Bone marrow (tissue), 2 donors: ENCODE measurements at regions not wholly inside any gene's neighbourhood (a gene's known extent, or its start where the extent isn't known, plus 50 kb on each side); places are given as distances from the start of the nearest gene placed in this dataset.
"Not testable (repeated sequence)": the region's sequence is repeated elsewhere in the genome, so short reads cannot be mapped to it uniquely, and the experiment has no call there.

ENCODE experiments used
- DNase-seq, 2 donors: peaks; one replicate each; lab custom pipeline; 2025; lab: John Stamatoyannopoulos, UW

DNA sequence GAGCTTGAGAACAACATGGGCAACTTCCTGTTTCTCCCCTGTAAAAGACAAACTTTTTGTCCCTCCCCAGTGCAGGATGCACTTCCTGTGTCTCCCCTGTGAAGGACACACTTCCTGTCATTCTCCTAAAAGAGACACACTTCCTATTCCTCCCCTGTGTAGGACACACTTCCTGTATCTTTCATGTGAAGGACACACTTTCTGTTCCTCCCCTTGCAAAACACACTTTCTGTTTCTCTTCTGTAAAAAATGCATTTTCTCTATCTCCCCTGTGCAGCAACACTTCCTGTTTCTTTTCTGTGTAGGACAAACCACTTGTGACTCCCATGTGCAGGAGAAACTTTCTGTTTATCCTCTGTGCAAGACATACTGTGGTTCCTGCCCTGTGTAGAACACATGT is 488.6 kb upstream of the USP9Y start:
- DNase-seq: no peak

DNA sequence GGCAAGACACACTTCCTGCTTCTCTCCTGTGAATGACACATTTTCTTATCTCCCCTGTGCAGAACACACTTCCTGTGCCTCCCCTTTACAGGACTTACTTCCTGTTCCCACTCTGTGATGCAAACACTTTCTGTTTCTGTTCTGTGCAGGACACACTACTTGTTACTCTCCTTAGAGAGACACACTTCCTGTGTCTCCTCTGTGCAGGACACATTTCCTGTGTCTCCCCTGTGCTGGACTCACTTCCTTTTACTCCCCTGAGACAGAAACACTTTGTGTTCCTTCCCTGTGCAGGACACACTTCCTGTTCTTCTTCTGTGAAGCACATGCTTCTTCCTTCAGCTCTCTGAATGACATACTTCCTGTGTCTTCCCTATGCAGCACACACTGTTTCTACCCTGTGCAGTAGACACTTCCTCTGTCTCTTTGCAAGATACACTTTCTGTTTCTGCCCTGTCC is 485.4 kb upstream of the USP9Y start:
- no peak for DNase-seq

DNA sequence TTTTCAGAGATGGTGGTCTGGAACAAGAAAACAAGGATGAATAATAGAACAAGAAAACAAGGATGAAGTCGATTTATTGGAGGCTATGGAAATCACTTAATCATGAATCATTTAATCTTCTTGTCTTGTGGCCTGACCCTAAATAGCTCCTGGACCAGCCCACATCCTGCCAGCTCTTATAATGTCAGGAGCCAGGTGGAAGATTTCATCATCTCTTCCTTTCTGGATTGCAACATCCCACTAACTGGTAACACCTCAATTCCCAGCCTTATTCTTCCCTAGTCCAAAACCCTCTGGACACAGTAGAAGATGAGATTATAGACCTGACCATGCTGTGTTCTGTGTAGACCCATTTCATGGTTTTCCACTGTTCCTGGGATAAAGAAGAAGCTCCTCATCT is 470.1 kb upstream of the USP9Y start:
- DNase-seq: no peak

DNA sequence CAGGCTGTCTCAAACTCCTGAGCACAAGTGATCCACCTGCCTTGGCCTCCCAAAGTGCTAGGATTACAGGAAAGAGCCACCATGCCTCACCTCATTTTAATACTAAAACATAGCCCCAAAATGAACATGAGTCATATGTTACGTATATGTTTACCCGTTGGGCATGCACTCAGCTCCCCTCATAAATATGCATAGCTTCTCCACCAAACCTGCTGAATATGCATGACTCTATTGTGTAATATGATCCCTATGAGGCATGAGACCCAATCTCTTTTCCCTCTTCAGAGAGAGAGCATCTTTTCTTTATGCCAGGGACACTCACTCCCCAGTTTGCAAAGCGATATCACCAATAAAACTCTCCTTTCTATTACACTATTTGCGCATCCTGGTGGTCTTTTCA is 464.6 kb upstream of the USP9Y start:
- DNase-seq: no peak

DNA sequence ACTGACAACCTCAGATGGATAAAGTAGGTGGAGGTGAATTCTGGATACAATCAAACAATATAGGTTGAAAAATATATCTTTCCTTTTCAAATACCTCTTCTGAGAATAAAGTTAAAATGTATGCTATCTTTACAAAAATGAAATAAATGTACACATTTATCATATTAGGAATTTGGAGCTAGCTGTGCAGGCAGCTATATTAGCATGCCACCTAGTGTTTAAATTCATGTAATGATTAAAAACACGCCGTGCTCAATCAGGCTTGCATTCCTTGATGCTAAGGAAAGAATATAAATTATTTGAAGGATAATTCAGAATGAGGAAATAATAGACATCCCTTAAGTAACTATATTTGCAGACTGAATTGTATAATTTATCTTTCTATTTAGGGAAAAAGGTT is 460.7 kb upstream of the USP9Y start:
- DNase-seq: not testable (repeated sequence)

DNA sequence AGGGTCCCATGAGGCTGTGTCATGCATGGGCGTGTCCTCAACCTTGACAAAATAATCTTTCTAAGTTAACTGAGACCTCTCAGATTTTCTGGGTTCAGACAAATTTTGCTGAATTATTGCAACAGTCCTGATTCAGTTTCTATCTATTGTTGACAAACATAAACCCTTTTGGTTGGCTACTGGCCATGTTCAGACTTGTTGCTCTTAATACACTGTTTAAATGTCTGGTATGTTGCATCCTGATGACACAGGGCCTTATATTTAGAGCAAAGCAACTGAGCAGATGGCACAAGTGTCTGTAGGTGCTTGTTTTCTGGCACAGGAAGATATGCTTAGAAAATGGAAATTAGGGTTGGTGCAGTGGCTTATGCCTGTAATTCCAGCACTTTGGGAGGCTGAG is 456.9 kb upstream of the USP9Y start:
- DNase-seq: no peak

DNA sequence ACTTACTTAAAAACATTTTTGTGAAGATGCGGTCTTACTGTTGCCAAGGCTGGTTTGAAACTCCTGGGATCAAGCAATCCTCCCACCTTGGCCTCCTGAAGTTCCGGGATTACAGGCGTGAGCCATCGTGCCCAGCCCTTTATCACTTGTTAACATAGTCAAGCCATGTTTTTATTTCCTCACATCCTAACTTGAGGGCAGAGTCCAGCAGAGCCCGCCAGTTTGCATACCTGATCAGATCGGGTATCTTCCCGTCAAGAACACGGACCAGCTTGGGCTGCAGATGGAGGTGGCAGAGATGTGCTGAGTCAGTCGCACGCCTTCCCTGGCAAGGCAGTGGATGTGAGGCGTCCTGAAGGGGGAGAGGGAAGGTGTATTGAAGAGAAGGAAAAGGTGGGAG is 447.3 kb upstream of the USP9Y start:
- DNase-seq: no peak

DNA sequence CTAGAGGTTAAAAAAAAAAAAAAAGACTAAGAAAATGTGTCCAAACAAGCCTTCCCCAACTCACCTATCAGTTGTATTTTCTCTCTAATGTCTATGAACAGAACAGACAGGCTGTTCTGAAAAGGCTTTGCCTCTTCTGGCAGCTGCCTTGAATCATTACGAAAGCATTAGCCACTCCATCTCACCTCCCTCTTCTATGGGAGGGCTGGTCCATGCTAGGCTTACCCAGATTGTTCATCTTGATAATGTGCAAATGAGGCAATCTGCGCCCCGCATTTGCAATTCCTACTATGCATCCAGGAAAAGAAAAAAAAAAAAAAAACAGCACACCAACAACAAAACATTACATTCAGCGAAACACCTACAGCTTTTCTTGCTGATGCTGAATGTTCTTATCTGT is 429.9 kb upstream of the USP9Y start:
- DNase-seq: no peak

DNA sequence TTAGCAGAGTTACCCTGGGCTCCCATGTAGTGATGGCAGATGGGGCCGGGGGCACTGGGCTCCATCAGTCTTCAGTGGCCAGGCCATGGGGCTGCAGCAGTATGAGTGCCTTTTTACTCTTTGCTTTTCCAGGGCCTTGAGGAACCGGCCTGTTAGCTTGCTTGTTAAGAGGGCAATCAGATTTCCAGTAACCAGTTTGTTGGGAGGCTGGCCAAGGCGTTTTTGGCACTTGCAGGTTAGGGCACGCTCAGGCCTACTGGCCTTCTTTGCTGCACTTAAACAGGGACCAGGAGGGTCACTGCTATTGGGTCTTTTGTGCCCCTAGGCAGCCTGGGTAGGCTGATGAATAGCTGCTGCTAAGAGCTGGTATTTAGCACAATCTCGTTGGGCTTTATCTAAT is 415.4 kb upstream of the USP9Y start:
- no peak for DNase-seq

DNA sequence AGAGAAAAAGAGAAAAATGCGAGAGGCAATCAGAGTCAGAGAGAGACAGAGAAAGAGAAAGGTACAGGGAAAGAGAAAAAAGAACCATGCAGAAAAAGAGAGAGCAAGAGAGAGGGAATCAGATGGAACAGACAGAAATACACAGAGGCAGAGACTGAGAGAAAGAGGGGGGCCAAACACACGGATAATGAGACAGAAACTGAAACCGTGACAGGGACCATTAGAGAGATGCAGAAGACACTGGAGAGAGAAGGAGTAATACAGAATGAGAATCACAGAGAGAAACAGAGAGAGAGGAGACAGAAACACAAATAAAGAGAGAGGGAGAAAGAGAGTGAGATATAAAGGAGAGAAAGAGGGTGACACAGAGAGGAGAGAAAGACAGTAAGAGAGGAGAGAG is 412.1 kb upstream of the USP9Y start:
- no peak for DNase-seq

DNA sequence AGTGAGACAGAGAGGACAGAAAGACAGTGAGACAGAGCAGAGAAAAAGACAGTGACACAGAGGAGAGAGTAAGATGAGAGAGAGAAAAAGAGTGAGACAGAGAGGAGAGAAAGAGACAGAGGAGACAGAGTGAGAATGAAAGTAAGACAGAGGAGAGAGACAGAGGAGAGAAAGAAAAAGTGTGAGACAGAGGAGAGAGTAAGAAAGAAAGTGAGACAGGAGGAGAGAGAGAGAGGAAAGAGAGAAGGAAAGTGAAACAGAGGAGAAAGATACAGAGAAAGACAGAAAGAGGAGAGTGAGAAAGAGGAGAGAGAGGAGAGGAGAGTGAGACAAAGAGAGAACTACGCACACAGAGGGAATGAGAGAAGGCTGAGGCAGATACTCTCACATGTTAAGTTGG is 411.6 kb upstream of the USP9Y start:
- DNase-seq: no peak

DNA sequence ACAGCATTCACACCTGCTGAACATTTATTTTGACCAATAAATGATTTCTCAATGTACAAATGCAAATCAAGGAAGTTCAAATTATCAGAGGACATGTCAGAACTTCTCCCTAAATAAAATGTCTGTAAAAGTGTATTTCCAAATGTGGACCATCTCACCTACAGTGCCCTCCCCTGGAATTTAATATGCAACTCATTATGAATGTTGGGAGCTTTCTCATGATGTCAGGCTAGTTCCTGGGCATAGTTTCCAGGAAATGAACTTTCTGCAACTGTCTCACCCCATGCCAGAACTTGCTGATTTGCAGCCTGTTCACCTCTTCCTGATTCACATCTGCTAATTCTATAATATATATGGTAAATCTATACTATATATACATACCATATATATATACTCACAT is 408.5 kb upstream of the USP9Y start:
- no peak for DNase-seq

DNA sequence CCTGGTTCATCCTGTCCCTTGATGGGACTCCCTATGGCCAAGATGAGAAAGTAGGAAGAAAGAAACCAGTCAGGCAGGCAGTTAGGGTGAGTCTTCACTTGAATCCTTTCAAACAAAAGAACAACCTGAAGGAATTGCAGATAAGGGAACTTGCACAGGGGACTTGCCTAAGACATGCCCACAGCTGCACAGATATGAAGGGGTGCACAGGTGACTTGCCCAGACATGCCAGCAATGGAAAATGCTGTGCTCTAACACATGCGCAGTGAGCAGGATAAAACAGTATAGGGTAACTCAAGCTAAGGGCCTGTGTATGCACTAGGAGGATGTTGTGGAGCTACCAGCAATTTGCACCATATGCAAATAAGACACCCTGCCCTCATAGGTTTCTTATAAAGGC is 404.6 kb upstream of the USP9Y start:
- no peak for DNase-seq

DNA sequence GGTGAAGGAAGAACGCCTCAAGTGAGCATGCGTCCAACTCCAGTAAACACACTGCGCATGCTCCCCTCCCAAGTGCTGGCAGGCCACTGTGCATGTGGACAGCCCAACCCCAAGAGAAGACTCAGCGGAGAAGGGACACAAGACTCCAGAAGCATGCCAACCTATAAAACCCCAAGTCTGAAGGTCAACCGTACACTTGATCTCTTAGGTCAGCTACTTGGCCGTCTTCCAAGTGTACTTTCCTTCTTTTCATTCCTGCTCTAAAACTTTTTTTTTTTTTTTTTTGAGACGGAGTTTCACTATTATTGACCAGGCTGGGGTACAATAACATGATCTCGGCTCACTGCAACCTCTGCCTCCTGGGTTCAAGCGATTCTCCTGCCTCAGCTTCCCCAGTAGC is 401.2 kb upstream of the USP9Y start:
- DNase-seq: not testable (repeated sequence)

DNA sequence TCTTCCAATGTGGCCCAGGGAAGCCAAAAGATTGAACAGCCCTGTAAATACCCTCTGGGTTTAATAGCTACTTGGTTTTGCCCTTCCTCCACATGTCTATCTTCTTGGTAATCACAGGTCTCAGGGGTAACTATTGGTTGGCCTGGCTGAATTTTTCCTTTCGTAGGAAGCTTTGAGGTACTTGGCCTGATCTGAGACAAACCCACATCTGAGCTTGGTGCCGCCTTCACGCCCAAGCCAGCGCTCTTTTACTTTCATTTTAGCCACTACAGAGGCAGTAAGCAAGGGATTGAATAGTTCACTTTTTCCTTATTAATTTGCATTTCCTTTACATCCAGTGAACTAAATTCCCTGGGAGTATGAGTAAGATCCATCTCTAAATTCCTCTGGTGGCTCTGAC is 397.6 kb upstream of the USP9Y start:
- DNase-seq: peak in 1 of 2 donors; percentile 0

DNA sequence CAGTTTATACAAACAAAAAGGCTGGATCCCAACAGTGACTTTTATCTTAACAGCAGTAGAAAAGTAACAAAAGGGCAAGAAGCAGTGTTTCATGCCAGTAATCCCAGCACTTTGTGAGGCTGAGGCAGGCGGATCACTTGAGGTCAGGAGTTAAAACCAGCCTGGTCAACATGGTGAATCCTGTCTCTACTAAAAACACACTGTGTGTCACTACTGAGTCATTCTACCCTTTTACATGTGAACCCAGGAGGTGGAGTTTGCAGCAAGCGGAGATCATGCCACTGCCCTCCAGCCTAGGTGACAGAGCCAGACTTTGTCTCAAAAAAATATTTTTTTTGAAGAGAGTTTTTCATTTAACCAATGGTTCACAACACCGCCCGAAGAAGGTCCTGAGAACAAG is 395.6 kb upstream of the USP9Y start:
- no peak for DNase-seq

DNA sequence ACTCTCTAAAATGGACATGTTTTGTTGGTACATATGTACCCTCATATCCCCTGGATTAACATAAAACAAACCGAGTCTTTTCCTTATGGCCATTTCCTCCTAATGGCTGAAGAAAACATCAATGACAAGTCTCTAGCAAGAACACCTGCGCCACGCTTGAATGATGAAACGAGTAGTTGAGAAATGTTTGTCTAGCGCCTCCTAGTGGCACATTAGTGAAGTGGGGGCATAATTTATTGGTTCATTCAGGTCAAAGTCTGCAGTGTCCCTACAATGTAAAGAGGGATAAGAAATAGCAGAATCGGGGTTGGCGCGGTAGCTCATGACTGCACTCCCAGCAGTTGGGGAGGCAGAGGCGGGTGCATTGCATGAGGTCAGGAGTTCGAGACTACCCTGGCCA is 391.8 kb upstream of the USP9Y start:
- peak in 1 of 2 donors; percentile 0 for DNase-seq

DNA sequence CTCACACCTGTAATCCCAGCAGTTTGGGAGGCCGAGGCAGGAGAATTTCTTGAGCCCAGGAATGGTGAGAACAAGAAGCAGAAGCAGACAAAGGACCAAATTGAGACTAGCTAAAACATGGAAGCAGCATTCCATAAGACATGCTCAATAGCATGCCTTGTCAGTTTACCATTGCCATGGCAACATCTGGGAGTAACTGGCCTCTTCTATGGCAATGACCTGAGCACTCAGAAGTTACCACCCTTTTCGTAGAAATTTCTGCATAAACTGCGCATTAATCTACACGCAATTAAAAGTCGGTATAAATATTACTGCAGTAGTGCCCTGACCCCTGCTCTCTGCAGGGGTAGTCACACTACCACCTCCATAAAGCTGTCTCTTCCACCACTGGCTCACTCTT is 390.2 kb upstream of the USP9Y start:
- DNase-seq: no peak

DNA sequence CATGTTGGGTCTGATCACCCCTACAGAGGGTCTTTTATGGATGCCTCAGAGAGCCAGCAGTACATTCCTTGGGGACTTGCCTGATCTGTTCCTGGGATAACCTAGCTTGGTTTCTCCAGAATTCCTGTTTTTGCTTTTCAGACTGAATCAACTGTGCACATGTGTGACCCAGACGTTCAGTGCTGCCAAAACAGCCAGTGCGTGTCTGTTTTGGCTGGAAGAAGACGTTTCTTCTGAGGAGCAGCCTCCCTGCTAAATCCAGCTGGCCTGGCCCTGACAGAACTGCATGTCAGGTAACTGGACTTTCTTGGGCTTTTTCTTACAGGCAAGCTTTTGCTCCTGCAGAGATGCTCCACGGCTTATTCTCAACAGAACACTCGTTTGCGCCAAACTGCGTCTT is 373.3 kb upstream of the USP9Y start:
- DNase-seq: no peak

DNA sequence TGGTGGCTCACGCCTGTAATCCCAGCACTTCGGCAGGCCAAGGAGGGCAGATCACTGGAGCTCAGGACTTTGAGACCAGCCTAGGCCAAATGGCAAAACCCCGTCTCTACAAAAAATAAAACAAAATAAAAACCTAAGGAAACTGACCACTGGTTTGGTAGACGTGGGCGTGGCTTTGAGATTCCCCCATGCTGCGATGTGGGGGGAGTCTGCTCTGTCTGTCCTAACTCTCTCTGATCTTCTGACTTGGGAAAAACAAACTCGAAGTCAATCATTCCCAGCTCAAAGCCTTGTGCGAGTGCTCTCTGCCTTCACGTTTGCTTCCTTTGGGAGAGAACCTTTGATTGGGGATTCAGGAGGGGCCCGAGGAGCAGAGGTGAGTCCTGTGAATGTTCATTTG is 369.1 kb upstream of the USP9Y start:
- DNase-seq: not testable (repeated sequence)

DNA sequence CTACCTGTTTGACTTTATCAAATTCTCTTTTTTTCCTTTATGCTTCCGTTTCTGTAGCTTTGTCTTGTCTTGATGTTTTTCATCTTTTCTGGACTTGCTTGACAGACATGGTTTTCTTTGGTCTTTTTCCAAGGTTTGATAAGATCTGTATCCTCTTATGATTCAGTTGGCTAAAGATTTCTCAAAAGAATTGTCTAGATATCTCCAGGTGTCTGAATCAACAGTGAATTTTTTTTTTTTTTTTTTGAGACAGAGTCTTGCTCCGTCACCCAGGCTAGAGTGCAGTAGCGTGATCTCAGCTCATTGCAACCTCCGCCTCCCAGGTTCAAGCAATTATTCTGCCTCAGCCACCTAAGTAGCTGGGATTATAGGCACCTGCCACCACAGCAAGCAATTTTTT is 357.8 kb upstream of the USP9Y start:
- no peak for DNase-seq

DNA sequence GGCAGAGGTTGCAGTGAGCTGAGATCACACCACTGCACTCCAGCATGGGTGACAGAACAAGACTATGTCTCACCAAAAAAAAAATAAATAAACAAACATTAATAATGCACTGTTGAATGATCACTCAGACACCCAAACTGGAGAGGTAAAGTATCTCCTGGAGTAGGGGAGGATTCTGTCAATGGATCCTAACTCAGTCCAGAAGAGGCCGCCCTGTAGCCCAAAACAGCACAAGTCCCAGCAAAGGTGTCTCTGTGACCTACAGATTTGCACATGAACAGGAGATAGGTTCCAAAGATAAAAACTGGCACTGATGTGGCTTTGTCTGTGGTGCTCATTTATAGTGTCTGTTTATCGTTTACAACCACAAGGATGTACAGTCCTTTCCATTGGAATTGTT is 352.9 kb upstream of the USP9Y start:
- no peak for DNase-seq

DNA sequence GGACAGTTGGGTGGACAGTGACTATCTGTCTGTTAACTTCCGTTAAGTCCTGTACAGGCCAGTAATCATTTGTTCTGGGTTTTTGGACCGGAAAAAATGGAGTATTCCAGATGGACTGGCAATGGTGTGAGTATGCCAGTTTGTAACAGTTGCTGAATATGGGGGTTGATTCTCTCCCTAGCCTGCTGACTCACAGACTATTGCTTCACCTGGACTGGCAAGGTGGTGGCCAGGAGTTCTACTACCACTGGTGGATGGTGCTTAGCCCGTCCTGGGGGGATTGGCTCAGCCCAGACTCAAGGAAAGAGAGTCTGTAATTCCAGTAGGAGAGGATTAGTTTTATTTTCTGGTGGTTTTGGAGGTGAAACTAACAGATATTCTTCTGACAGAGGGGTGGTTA is 343.8 kb upstream of the USP9Y start:
- DNase-seq: no peak

DNA sequence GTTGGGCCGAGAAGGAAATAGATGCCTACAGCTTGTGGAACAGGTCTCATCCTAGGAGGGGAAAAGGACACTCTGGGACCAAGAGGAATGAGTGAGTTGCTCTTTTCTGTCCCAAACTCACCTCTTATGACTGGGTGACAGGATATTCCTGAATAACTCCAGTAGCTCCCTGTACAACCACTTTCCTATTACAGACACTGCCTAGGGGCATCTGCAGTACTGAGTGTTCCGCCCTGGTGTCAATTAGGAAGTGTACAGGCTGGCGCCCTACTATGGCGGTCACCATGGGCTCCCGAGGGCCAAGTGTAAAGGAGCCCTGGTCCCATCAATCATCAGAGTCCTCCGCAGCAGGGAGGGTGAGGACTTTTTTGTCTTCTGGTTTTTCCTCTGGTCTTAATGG is 343.4 kb upstream of the USP9Y start:
- DNase-seq: no peak

DNA sequence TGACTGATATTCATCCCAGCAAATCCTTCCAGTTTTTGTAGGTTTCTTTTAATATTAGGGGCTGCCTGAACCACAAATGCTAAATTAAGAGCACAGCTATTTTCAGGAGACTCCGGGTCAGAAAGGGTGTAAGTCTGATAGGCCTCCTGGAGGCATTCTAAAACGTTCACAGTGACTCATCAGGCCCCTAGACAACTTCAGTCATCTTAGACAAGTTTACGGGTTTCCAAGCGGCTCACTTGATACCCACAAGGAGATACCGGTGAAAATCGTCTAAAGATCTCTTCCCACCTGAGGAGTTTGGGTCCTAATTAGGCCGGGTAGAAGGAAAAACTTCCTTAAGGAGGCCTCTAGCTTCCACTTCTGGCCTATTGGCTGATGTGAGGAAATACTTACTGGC is 342.7 kb upstream of the USP9Y start:
- DNase-seq: no peak
